Femur (tissue), 1 donor: ENCODE measurements at regions not wholly inside any gene's neighbourhood (a gene's known extent, or its start where the extent isn't known, plus 50 kb on each side); places are given as distances from the start of the nearest gene placed in this dataset.

ENCODE experiments used
- DNase-seq: peaks from one replicate; pipeline ENCODE4 v3.0.0-alpha.2; 2017

DNA sequence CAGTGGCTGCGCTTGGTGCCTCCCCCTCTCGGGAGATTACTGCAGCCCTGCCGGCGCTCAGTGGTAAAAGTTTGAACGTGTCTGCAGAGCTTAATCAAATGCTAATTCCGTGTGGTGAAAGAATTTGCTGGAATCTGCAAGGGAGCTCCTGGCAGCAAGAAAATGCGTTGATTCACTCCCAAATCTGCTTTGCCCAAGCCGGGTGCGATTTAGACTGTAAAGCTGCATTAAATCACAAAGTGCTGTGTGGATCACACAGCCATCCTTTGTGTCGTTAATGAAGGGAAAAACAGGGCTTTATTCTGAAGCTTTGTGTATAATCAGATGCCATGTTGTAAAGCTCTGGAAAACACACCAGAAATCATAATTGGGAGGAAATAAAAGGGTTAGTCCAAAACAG, 444.1 kb downstream of the BCOR start:
- no peak for DNase-seq

DNA sequence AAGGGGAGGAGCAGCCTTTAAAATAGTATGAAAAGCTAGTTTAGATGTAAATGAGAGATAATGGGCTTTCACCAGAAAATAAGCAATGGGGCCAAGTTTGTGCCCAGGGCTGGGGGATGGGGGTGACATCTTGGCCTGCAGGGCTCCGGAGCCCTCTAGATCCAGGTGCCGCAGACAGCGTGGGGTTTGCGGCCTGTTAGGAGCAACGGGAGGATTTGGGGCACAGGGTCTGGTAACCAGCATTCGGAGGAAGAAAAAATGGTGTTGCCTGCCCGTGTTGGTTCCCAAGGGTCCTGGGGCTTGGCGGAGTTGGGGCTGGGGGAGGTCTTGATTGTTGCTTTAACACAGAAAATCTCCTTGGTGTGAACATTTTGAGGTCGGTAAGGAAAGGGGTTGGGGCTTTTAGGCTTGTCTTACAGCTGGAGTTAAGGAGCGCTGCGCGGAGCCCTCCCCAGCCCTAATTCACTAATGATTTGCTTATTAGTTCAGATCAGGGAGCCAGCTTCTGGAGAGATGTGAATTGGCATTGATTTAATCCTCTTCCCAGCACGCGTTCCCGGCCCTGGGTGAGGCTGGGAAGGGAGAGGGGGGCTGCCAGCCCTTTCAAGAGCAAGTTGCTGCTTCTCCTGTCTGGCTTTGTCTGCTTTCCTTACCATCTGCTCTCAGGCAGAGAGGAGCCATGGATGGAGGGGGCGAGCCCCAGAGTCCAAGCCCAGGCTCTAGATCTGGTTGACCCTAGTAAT, 443.4 kb downstream of the BCOR start:
- no peak for DNase-seq

DNA sequence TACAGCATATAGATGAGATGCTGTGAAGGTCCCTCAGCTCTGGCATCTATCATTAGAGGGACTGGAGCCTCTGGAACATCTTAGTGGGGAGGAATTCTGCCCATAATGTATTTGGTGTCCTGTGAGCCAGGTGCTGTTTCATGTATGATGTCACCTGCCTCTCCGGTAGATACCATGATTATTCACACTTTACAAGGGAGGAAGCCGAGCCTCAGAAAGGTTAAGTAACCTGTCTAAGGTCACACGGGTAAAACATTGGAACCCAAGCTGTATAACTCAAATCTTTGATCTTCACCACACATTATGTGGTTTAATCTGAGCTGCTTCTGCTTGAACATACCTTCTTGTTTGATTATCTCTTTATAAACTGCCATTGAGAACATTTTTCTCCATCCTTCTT, 442.8 kb downstream of the BCOR start:
- DNase-seq, result no peak

DNA sequence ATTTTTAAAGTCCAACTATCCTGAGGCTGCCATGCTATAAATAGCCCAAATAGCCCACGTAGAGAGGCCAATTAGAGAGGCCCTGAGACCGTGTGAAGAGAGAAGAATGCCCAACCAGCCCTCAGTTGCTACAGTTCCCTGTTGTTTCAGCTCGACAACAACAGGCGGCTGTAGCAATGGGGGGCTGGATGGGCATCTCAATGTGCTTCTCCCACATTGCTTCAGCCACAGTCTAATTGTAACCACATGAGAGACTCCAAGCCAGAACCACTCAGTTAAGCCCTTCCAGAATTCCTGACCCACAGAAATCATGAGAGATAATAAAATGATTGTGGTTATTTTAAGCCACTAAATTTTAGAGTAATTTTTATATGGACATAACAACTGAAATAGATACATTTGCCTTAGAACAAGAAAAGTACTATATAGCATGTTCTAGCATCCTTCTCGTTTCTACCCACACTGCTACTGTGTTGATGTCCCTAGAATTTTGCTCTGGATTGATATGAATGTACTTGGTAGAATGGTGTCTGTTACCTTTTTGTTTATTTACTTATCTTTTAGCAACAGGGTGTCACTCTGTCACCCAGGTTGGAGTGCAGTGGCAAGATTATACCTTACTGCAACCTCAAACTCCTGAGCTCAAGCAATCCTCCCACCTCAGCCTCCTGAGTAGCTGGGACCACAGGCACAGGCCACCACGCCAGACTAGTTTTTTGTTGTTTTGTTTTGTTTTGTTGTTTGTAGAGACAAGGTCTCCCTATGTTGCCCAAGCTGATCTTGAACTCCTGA, 436.4 kb downstream of the BCOR start:
- DNase-seq, result no peak

DNA sequence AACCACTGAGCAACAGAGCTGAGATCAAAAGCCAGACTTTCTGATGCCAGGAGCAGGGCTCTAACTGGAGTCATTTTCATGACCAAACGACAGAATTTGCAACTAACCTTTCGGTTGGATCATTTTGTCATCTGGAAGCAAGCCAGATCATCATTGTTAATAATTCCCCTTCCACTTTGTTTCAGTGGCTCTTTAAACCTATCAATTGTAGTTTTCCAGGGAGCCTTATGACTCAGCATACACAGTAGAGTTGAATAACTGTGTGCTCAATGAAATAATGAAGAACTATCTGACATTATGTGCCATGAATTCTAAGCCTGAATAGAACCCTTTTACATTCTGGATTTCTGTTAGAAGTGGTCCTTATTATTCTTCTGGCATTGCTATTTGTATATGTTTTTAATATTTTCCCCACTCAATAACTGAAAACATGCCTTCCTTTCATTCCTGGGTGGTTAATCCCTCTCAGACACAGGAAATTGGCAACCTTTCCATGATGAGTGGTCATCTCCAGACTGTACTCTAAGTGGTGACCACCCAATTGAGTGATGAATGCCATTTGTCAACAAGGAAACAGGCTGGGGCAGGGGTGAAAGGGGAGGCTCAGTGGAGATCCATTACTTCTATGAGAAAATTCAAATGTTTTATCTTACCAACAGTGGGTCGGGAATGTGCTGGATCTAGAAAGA, 431.8 kb downstream of the BCOR start:
- DNase-seq, result no peak

DNA sequence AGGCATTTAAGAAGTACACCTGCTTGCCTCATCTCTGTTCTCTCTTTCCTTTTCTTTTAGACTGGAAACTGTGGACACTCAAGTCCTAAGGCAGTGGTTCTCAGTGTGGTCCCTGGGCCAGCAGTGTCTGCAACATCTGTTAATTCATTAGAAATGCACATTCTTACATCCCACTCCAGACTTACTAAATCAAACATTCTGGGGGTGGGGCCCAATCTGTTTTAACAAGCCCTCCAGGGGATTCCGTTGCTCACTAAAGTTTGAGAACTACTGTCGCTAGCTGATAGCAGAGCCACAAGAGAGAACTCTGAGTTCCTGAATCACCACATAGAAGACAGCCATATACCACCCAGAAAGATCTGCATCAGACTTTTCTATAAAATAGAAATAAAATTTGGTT, 430.6 kb downstream of the BCOR start:
- no peak for DNase-seq

DNA sequence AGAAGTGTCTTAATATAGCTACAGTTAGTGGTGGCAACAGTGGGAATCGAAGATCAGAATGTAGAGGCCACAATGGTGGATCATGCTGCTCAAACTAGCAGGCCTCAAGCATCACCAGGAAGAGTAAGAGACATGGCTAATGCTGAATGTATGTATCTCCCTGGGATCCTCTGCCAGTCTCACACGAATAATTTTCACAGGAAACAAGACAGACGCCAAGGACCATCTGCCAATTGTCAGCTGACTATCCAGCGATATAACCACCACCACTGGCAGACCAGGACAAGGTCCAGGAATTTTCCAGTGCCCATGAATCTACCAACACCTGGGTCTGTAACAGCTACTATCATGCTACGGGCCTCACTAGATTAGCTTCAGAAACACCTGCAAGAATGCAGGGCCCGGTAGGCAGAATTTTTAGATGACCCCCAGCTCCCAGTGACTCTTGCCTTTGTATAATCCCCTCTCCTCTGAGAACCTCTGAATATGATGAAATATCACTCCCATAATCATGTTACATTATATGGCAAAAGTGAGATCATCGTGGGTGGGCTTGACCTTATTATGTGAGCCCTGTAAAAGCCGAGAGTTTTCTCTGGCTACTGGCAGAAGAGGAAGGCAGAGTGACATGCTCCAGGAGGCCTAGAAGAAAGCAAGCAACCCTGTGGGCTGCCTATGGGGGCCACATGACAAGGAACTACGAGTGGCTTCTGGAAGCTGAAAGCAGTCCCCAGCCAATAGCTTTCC, 429.8 kb downstream of the BCOR start:
- DNase-seq, result no peak

DNA sequence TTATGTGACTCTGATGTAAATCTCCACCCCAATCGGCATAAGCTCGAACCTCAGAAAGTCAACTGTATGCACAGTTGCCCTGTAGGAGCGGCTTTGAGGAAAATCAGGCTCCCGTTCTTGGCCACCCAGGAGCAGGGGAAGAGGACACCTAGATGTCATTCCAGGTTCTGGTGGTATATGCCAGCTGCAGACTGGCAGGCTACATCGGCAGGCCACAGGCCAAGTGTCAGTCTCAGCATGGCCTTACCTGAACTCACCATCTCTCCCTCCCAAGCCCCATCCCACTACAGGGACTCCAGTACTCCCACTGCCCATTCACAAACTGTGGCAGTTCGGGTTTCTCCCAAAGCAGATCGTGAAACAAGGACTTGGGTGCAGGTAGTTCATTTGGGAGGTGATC, 428.1 kb downstream of the BCOR start:
- DNase-seq, result no peak

DNA sequence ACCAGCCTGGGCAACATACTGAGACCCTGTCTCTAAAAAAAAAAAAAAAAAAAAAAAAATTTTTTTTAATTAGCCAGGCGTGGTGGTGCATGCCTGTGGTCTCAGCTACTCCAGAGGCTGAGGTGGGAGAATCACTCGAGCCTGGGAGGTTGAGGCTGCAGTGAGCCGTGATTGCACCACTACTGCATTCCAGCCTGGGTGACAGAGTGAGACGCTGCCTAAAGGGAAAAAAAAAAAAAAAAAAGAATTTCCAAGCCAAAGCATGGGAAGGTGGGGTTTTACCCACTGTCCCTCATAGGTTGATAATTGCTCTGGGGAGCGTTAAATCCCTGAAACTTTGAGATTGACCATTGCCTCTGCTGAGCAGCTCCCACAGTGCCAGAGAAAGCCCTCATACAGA, 427.5 kb downstream of the BCOR start:
- no peak for DNase-seq

DNA sequence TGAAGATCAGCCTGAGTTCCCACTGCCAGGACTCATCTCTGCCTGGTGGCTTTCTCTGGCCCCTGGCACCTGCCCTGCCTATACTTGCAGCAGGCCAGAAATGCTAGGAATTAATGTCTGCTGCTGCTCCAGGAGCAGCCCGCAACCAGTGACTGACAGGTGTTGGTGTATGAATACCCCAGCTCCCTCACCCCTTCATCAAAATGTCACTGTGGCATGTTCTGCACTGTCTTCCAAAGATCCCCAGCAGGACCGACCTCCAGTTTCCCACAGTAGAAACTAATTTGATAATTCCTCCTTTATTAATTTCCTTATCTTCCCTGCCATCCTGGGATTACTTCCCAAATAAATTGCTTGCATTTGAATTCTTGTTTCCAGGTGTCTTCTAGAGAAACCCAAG, 425.4 kb downstream of the BCOR start:
- no peak for DNase-seq

DNA sequence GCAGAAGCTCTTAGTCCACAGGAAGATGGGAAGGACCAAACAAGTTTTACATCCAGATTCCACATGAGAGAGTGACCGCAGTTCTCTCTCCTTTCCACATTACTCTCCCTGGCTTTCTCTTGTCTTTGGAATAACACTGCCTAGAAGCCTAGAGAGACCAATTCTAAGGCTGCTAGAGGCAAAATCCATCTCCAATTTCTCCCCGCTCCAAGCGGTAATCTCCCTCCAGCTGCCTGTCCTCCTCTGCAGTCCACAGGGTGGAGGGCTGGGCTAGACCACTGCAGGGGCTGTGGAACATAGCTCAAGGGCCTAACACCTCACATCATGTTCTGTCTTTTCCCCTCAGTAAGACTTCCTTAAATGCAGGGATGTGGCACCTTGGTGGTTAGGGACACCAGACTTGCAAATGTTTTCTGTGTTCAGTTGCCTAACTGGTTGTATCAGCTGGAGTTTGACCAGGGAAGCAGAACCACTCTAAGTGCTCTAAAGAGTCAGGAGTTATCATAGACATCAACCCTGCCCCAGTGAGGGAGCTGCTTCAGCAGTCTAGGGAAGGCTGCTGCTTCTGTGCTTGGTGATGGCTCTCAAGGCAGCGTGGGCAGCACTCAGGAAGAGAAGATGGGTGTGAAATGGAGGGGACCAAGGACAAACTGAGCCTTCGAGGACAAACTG, 423.1 kb downstream of the BCOR start:
- DNase-seq, result no peak

DNA sequence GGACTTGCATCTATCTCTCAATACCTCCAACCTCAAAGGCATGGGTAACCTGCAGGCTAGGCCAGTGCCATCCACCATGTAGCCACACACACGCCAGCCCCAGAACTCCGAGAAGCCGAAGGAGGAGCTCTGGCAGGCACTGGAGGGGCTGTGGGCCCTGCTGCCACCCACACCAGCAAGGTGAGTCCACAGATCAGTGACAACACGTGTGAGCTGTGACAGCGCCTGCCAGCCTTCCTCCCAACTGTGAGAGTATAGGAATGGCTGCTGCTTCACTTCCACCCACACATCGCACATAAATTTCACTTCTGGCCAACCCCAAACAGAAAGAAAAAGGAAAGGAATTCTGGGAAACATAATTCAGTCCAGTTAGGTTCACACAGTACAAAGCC, 422.6 kb downstream of the BCOR start:
- DNase-seq, result no peak

DNA sequence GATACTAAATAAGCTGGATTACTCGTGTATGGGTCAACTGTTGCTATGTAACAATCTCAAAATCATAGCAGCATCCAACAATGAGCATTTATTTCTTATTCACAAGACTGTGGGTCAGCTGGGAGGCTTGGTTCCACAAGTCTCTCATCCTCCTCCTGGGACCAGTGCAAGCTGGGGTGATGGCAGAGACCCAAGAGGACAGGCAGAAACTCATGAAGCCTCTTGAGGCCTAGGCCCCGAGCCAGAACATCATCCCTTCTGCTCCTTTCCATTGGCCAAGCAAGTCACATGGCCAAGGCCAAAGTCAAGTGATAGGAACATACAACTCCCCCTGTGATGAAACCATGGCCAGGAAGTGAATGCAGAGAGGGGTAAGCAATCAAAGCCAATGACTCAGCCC, 422.1 kb downstream of the BCOR start:
- DNase-seq, result no peak

DNA sequence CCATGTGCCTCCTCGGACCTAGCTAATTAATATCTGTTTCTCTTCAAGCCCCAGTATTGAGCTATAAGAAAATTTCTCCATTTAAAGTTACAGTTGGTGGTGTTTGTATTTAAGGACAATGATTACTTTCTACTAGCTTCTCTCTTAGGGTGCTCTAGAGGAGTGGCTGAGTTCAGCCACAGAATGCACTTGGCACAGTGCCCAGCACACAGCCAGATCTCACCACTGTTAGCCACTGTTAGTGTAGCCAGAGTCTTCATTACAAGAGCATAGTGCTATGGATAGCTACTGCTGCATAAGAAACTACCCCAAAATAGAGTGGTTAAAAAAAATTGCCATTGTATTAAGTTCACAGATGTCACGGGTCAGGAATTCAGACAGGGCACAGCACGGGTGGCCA, 421.3 kb downstream of the BCOR start:
- no peak for DNase-seq

DNA sequence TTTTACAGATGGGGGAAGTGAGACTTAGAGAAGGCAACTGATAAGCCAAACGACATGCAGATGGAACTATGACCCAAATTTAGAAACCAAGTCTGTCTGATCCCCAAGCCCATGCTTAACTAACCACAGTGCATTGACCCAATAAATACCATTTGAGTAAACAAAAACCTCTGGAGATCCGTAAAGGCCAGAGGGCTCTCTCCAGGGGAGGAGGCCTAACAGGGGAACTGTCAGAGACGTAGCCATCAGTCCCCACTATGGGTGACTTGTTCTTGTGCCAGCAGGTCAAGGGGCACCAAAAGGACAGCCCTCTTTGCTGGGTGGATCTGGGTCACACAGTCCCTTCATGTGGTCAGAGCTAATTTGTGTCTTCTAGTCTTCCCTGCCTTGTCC, 420.2 kb downstream of the BCOR start:
- DNase-seq, result no peak

DNA sequence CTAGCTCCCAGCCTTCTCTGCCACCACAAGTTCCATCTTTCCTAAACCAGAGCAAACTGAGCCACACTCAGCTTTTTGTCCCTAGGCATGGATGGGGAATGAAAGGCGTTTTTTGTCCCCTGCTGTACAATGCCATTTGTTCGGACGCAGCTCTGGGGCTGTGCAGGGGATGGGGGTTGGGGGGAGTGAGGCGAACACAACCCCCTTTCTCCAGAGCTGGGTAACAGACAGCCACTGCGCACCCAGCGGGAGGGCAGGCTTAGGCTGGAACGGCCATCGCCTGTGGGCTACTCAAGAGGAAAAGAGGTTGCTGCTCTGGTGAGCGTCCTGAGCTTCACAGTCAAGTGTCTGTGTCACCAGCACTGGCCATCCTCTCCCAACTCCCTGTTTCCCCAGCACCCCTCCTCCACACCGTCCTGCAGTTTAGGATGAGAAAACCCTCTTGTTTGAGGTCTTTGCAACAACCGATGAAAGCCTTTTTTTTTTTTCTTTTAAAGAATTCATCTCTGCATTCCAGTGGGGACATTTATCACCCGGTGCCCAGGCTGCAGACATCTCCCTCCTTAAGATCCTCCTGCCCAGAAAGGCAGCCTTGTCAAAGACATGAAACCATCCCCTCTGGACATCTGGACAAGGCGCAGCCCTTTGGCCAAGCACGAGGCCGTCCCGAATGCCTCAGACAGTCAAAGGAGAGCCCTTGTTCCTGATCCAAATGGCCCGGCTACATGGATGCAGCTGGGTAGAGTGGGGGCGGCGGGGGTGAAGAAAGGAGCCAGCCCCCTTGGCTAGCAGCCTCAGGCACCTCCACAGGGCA, 419.6 kb downstream of the BCOR start:
- DNase-seq, result no peak

DNA sequence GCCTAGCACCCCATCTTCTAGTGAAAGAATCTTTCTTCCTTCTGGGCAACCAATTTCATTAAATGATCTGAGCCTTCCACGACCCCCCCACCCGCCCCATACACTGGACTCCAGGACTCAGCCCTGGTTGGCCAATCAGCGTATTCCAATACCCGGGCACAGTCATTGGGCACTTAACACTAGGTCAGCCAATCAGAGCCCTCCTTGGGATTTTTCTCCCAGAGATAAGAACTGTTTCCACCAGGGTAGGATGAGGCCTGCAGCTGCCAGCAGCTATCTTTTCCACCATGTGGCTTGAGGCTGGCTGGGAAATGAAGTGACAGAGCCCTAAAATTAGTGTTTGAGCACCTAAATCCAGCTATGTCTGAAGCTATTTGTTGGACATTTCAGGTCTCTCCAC, 418.8 kb downstream of the BCOR start:
- no peak for DNase-seq

DNA sequence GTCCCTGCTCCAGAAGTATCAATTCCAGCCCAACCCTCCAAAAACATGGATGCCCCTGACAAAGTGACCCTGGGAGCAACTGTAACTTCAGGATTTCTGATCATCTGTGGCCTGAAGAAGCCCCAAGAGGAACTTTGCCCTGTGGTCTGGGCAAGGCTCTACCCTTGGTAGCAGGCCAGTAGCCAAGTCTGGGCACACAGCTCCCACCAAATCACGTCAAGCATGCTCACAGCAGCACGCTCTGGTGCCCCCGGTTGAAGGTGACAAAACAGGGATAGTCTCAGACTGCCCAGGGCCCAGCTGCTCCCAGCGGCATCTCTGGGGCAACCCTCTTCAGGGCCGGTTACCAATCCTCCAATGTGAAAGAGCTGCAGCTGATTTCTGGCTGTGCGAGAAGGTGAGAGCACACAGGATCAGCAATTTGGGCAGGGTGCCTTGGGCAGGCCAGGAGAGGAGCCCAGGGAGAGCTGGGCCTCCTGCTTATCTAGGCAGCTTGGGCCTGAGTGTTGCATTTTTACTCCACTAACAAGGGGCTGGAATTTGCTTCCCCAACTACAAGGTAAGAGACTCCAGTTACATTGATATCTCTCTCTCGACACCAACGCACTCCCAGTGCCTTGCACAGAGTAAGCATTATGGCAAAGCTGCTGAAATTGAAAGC, 418.1 kb downstream of the BCOR start:
- no peak for DNase-seq

DNA sequence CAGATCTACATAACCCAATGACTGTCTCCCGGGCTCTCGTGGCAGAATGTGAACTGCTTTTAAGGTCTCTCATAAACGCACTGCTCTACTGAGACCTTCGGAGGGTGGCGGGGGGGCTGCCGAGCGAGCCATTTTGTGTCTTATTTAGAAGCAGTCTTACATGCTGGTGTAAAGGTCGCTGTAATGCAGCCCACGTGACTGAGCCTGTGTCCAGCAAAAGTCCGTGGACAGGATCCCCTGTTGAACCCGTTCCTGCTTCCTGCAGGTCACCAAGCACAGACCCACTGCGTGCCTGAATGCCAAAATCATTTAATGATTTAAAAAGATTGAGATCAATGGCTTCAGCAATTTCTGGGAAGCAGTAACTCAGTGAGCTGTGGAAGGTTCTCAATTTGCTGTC, 415.9 kb downstream of the BCOR start:
- no peak for DNase-seq

DNA sequence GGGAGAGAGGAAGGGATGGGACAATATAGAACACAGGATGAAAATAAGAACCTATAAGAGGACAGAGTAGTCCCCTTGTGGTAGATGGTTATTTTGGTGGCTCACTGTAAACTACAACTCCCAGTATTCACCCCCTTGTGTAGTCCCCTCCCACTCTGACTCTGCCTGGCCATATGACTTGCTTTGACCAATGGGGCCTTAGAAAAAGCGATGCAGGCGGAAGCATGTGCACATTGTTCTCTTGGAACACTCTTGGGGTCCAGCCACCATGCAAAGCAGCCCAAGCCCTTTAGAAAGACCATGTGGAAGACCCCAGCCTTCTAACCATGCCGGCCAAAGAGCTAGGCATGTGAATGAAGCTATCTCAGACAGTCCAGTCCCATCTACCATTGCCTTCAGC, 415.0 kb downstream of the BCOR start:
- no peak for DNase-seq

DNA sequence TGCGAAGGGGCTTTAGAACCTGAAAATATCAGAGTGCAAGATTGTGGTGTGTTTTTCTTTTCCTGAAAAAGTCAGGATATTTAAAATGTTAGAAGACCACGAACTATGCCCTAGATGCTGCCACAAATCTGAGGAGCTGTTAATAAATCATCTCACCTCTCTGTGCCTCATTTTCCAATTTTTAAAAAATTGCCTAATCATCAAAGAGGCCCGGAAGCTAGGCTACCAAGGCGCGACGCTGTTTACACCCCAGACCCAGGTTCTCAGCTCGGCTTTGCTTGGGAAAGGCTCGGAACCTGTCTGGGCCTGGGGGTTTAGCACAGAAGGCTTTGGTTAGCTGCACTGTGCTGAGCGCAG, 409.6 kb downstream of the BCOR start:
- no peak for DNase-seq
